Stimulated activated CD4-positive, alpha-beta T cell treated with anti-CD3 and anti-CD28 coated beads, Interleukin-1b, Interleukin-23, amount 100 ng/mL, for 4 hours (primary cell): ENCODE measurements at regions not wholly inside any gene's neighbourhood (a gene's known extent, or its start where the extent isn't known, plus 50 kb on each side); places are given as distances from the start of the nearest gene placed in this dataset.
"Not testable (repeated sequence)": the region's sequence is repeated elsewhere in the genome, so short reads cannot be mapped to it uniquely, and the experiment has no call there.

Experiments
- DNase-seq, 2 donors: peaks; one replicate each; pipeline ENCODE4 v3.0.0-alpha.2; 2020; ENCODE audit warnings: low read depth in 2 of 2

GRCh38 chr4:164204434-164204833 lies 549.5 kb upstream of the SMIM31 start:
- no peak for DNase-seq

DNA sequence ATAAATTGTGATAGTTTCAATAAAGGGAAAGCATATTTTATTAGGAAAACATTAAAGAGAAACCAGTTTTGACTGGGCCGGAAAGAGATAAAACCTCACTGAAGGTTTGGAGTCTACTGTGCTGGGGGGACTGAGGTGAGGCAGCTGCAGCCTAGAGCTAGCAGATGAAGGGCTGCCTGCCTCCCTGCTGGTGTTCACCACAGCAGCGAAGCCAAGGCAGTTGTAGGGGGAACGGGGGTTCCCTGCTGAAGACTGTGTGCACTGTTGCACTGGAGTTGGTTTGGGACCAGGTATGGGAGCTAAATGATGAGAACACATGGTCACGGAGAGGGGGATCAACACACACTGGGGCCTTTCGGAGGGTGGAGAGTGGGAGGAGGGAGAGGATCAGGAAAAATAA lies 546.5 kb upstream of the SMIM31 start:
- DNase-seq: no peak

DNA sequence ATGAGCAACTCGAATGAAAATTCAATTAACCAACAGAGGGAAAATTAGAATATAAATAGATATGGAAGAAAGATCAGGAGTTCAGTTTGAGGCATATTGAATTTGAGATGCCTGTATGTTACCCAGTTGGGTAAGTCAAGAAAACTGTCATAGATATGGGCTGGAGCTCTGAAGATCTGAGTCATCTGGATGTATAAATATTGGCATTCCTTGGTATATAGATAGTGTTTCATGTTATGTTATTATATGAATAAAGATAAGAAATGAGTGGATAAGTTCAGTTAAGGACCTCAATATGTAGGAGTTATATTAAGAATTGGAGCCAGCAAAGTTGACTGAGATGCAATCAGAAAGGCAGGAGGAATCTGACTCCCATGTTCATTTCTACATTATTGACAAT lies 543.6 kb upstream of the SMIM31 start:
- DNase-seq: no peak

DNA sequence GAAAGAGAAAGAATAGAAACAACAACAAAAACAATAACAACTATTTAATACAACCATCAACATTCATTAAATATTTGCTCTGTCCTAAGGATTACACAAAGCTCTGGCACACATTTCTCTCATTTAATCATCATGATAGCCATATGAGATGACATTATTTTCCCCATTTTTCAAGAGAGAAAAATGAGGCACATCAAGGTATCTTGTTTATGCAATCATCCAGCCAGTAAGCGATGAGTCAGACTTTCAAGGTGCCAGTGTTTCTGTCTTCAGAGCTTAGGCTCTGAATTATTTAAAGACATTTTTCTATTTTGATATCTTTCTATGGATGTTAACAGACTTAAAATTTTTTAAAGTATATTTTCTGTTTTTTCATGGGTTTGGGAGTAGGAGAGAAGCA lies 541.8 kb upstream of the SMIM31 start:
- no peak for DNase-seq

GRCh38 chr4:164212714-164213113 lies 541.2 kb upstream of the SMIM31 start:
- no peak for DNase-seq

- DNase-seq: no peak
These were observed 538.7 kb upstream of the SMIM31 start for GRCh38 chr4:164215113-164215741.

DNA sequence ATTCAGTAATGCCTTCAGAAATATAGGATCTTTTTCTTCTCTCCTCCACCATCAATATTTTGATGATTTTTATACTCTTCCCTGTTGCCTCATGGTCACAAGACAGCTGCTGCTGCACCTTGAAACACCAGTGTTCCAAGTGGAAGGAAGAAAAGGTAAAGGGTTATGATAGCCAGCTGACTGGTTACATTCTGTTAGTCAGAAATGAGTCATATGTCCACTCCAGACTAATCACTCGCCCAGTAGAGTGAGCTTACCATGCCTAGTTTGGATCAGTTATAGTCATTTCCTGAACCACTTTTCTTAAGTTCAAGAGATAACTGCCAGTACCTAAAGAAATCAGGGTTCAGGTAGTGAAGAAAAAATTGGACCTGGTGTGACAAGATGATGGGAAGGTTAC lies 532.3 kb upstream of the SMIM31 start:
- DNase-seq: no peak

GRCh38 chr4:164224871-164225270 lies 529.1 kb upstream of the SMIM31 start:
- no peak for DNase-seq

DNA sequence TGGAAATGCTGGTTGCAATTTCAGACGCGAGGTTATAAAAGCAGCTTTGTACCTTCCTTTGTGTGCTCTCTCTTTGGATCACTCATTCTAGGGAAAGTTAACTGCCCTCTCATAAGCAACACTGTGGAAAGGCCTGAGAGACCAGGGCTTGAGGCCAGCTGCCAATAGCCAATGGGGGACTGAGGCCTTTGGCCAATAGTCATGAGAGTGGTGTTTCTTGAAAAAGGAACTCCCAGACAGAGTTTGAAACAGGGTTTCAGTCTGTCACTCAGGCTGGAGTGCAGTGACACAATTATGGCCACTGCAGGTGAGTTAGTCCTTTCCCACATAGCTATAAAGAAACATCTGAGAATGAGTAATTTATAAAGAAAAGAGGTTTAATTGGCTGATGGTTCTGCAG lies 524.7 kb upstream of the SMIM31 start:
- DNase-seq: no peak

DNA sequence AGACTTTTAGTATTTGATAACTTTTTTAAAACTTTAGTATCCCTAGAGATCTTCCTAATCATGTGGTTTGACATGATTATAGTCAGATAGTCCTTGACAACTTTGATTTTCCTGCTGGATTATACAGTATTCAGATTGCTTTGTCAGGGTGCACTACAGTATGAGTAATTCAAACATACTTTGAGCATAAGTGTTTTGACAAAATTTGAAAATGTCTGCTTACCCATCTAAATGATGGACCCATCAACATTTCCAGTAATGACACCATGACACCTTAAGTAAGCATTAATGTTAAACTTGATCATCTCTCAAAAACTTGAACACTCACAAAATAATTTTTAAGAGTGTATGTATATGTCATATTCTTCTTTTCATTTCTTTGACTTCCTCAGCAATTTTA lies 514.5 kb upstream of the SMIM31 start:
- no peak for DNase-seq

DNA sequence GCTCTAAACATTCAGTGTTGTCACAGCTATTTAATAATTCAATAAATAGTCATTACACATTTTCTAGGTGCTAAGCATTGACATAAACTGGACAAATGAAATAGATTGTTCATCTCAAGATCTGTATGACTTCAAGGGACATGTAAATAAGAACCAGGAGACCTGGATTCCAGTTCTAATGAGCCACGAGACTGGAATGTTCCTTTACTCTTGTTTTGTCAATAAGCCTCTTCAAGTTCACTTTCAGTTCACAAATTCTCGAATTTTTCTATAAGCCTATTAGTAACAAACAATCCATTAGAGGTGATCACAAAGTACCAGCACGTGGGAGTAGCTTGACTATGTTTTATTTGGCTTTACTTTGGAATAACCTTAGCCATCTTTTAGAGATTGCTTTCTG lies 514.0 kb upstream of the SMIM31 start:
- no peak for DNase-seq

DNA sequence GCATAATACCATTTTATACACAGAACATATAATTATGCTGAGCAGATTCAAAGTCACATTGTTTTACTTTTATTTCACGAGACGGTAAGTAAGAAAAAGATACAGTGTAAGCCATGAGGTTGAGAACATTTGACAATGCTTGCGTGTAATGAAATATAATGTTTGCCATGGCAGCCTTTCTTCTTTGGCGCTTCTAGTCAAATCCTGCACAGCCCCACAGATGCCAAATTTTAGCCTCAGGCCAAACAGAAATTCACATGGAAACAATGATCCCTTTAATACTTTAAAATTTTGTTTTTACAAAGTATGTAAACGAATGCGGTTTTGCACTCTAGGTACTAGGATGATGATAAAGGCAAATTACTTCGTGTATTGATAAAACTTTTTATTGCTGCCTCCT lies 502.7 kb upstream of the SMIM31 start:
- no peak for DNase-seq

DNA sequence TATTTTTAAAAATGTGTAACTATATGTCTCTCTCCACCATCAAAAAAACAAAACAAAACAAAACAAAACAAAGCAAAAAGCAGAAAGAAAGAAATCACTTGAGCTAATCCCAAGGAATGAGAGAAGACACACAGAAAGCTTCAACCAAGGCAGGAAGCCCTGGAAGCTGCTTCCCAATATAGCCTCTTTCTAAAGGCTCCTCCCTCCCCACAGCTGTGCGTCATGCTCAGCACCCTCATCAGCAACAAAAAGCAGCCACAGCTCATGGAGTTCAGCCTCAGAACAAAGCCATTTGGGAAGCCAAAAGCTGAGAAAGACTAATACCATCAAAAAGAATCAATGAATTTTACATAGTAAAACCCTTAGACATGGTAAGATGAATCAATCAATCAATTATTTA lies 501.6 kb upstream of the SMIM31 start:
- DNase-seq: no peak

DNA sequence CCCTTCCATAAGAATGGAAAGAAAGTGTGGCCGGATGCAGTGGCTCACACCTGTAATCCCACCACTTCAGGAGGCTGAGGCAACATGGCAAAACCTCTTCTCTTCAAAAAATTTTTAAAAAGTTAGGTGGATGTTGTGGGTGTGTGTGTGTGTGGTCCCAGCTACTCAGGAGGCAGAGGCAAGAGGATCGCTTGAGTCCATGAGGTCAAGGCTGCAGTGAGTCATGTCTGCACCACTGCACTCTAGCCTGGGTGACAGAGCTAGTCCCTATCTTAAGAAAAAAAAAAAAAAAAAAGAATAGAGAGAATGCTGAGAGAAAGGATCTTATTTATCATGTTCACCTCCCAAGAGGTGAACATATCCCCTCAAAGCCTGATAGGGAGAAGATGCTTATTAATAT lies 492.1 kb upstream of the SMIM31 start:
- no peak for DNase-seq

- not testable (repeated sequence) for DNase-seq
These were observed 491.4 kb upstream of the SMIM31 start for GRCh38 chr4:164262508-164262907.

DNA sequence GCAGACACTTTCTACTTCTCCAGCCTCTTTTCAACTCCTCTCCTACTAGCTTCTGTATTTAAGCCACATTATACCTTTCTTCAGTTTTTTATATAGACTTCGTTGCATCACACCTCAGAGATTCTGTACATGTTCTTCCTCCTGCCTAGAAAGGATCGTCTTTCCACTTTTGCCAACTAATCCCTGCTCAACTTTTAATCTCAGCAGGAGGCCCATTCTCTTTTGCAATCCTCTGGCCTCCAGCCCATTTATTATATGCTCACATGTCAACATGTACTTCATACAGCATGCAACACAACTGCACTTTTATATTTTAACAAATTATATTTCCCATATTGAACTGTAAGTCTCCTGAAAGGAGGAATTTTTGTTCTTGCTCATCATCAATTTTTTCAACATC lies 476.5 kb upstream of the SMIM31 start:
- not testable (repeated sequence) for DNase-seq

- no peak for DNase-seq
These were observed 466.8 kb upstream of the SMIM31 start for GRCh38 chr4:164287173-164287572.

DNA sequence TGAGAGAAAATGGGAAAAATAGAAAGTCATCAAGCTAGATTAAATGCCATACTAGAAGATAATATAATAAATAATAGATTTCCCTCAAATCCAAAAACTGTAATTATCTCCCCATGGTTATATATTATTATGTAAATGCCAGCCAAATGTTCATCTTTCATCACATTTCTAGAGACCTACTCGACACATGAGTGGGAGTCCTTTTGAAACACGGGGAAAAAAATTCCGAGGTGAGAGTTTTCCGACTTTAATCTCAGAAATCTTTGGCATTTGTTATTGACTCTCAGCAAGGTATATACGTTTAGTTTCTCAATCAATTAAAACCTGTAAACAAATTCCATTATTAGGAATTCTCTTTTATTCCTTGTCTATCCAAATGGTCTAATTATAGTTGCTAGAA lies 465.4 kb upstream of the SMIM31 start:
- no peak for DNase-seq

DNA sequence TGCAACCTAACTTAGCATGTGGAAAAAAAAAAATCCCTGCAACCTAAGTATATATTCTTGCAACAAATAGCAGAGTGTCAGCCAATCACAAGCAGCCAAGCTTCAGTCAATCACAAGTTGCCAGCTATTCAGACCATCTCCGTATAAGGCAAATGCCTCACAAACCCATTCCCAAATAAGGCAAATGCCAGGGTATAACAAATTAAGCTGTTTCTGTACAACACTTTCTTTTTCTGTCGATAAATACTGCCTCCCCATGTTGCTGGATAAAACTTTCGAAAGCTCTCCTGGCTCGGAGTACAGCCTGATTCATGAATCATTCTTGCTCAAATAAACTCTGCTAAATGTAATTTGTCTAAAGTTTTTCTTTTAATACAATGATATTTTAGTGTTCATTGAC lies 460.7 kb upstream of the SMIM31 start:
- no peak for DNase-seq

DNA sequence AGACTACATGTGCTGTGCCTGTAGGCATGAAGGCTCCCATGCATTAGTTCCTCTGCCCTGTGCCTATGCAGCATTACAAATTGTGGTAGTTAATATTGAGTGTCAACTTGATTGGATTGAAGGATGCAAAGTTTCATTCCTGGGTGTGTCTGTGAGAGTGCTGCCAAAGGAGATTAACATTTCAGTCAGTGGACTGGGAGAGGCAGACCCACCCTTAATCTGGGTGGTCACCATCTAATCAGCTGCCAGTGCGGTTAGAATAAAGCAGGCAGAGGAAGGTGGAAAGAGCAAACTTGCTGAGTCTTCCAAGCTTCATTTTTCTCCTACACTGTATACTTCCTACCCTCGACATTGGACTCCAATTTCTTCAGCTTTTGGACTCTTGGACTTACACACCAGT lies 460.2 kb upstream of the SMIM31 start:
- DNase-seq: no peak

GRCh38 chr4:164301430-164301829 lies 452.5 kb upstream of the SMIM31 start:
- no peak for DNase-seq

GRCh38 chr4:164304101-164304639 lies 449.8 kb upstream of the SMIM31 start:
- DNase-seq: no peak

DNA sequence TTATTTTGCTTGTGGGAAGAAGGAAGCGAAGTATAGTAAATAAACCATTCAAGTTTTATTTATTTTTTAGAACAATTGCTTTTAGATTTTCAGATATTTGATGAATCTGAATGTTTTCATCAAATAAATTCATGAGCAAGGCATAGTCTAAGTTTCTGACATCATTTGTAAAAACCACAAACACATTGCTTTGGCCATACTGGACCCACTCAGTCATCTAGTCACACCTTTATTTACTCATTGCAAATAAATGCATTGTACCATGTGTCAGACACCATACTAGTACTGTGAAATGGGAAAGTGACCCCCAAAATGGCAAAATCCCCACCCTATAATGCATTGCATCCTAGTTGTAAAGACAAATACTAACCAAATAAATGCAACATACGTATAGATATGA lies 449.1 kb upstream of the SMIM31 start:
- DNase-seq: no peak

DNA sequence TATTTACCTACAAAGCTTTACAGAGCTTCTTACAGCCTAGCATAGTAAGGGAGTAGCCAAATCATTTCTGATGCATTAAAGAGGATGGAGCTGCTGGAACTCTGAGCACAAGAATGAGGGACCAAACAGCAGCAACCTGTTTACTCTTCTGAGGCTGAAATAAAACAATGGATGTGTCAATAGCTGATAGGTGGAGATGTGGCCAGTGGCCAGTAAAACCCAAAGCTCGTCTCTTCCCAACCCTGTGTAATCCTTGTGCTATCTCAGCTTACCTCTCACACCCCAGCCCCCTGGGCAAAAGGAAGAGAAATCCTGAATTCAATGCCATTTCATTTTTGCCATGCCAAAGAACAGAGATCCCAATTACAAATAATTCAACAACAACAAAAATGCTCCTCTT lies 446.7 kb upstream of the SMIM31 start:
- no peak for DNase-seq
